HG03280 (cell line): ENCODE measurements at regions not wholly inside any gene's neighbourhood (a gene's known extent, or its start where the extent isn't known, plus 50 kb on each side); places are given as distances from the start of the nearest gene placed in this dataset.
"Not testable (repeated sequence)": the region's sequence is repeated elsewhere in the genome, so short reads cannot be mapped to it uniquely, and the experiment has no call there.

Experiments
- ATAC-seq: cut with Tn5 transposase; IDR thresholded peaks from one replicate; pipeline ENCODE4 v1.9.1; 2021; ENCODE audit warnings: mild to moderate bottlenecking, moderate library complexity; ENCODE audit not compliant: unreplicated experiment

DNA sequence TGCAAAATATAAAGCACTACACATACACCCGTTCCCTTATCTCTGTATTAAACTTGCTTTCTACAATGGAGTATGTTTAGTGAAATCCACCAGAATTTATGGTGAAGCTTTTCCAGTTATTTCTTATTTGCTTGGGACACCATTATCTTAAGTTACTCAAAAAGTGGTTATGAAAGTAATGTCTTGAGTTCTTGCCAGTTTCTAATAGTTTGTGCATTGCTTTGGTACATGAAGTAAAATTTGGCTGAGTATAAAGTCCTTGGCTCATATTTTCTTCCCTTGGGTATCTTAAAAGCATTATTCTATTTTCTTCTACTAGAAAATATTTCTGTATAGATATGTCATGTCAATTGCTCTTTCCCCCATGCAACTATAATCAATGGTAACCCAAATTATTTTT, 85.2 kb downstream of the POLR1F start:
- no peak for ATAC-seq

DNA sequence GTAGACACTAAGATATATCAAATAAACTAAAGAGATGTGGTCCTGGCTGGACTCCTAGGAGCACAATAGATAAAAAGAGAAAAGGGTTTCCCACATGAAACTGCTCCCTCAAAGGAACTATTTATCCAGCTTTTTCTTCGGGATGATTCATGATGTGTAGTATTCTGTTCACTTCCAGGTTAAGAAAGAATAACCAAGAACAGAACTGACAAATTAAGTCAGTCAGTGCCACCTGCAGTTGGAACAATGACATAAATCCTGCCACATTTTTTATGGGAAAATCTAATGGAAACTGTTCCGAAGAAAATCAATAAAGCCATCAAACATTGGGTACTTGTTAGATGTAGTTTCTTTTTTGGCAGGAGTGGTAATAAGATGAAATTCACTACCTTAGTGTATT, 87.1 kb downstream of the POLR1F start:
- ATAC-seq, result no peak

DNA sequence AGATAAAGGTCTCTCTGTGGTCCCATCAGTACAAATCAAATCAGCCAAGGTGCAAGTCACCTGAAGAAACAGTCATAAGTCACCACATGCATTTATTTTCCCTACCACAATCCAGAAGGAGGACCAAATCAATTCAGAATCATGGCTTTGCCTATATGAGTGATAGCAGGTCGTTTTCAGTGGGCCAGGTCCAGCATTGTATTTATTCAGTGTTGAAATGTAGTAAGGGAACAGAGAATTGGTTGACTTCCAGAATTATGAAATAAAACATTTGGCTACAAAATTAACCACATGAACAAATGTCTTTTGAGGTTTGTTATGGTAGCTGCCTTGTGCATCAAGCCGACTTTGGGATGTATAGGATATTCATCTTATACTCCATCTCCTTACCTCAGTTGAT, 88.4 kb downstream of the POLR1F start:
- no peak for ATAC-seq

DNA sequence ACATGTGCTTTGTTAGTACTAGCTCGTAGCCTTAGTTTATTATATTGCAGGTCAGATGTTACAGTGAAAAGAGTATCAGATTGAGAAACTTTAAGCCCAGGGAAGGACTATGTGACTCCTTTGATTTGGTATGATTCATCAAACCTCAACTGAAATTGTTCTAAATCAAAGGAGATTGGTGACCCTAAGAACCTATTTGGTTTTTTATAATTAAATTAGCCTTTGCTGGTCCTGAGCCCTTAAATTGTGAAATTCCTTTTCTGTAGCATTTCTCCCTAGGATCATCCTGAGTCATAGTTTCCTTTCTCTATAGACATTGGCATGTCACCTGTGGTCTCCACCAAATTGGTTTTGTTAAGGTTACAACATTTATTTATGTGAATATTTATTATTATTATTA, 89.7 kb downstream of the POLR1F start:
- ATAC-seq, result no peak

DNA sequence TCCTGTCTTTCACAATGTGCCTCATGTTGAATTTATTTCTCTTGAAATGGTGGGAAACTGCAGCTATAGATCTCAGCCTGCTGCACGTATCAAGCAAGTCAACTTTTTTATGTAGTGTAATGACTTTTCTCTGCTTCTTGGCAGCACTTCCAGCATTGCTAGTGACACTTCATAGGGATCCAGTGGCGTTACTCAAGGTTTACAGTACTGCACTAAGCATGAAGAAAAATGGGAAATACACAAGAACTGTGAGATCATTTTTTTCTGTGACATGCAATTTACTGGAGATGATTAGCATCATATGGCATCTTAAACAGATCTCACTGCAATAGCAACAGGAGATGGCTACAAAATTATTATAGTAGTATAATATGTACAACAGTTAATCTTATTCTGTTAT, 90.9 kb downstream of the POLR1F start:
- no peak for ATAC-seq

DNA sequence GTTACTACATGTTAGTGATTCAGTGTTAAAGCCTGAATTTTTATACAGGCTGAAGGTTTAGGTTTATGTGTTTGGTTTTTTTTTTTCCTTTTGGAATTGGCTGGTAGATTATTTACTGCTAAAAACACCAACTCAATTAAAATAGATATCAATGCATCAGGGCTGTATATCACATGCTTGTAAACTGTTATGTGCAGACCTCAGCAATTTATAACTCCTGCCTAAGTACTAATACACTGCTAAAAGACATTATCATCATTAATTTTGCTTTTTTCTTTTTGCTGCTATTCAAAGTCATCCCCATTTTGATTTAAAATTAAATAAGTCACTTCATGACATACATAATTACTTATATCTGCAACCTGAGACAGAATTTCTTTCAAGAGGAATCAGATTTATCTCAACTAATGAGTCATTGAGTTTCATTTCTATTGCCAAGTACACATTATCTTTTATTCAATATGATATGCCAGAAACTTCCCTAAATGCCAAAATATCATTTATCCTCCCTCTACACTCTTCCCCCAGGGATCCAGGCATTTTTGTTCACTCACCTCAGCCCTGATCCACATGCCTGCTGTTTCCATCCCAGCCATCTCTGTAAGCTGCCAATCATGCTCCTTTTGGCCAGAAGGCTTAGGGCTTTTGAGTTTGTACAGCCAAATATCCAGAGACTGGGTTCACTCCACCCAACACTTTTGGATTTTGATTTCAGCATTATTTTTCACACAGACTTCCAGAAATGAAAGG, 98.5 kb downstream of the POLR1F start:
- ATAC-seq, result no peak

GRCh38 chr7:19589446-19589845, 119.4 kb downstream of the POLR1F start:
- ATAC-seq, result no peak

DNA sequence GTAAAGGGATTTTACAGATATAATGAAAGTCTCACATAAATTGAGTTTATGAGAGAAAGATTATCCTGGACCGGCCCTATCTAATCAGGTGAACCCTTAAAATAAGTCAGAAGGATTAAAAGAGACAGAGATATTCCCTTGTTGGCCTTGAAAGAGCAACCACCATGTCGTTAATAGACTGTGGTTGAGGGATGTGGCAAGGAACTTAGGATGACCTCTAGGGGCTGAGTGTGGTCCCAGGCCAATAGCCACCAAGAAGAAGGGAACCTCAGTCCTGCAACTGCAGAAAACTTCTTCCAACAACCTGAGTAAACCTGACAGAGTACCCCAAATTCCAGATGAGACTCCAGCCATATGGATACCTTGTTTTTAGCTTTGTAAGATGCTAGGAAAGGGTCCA, 121.5 kb downstream of the POLR1F start:
- no peak for ATAC-seq

GRCh38 chr7:19585761-19586160, 123.1 kb downstream of the POLR1F start:
- ATAC-seq, result no peak

- ATAC-seq, result no peak
Measured at GRCh38 chr7:19575909-19576557, 132.8 kb downstream of the POLR1F start.

GRCh38 chr7:19574131-19574530, 134.7 kb downstream of the POLR1F start:
- ATAC-seq, result no peak

GRCh38 chr7:19572566-19572965, 136.3 kb downstream of the POLR1F start:
- ATAC-seq, result no peak

DNA sequence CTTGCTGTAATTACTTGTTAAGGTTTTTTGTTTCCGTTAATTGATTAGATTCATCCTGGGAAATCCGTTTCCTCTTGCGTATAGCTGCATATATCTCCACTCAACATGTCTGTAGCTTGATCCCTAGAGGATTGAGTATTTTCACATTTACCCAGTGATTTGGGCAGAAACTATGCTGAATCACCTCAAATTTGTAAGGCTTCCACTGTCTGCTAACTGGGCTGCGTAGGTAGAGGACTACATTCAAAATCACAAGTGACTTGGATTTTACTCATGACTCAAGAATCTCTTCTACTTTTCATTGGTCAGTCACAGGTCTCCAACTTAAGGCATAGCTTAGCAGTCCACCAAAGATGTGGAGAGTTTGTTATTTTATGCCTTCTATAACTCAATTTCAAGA, 141.8 kb downstream of the POLR1F start:
- no peak for ATAC-seq

- no peak for ATAC-seq
Measured at GRCh38 chr7:19565602-19566001, 143.2 kb downstream of the POLR1F start.

DNA sequence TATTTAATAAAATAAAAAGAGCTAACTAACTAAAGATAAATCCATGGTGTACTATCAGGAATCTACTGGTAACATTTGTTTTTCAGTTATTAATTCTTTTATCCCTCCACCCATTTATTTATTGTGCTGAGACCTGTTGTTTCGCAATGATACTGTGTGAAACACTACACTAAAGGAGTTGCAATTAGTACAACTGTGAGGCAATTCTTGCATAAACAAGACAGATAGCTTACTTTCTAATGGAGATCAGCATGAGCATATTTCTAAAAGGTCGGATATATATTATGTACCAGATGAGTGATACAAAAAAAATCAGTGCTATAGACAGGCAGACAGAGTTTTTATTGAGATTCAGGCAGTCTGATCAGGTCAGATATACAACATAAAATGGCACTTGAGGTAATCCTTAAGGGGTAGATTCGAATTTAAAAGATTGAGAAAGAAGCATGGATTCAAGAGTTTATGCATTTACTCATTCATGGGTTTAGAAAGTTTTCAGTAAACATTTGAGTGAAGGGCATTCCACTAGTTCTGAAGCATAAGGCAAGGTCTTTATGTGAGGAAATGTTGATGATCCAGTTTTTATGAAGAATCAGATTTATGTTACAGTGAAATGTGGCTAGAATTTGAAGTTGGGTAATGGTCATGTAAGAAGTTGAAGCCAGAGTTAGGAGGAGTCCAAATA, 147.6 kb downstream of the POLR1F start:
- ATAC-seq, result no peak

GRCh38 chr7:19560111-19560883, 148.5 kb downstream of the POLR1F start:
- ATAC-seq, result no peak

GRCh38 chr7:19558527-19558926, 150.3 kb downstream of the POLR1F start:
- ATAC-seq, result no peak

DNA sequence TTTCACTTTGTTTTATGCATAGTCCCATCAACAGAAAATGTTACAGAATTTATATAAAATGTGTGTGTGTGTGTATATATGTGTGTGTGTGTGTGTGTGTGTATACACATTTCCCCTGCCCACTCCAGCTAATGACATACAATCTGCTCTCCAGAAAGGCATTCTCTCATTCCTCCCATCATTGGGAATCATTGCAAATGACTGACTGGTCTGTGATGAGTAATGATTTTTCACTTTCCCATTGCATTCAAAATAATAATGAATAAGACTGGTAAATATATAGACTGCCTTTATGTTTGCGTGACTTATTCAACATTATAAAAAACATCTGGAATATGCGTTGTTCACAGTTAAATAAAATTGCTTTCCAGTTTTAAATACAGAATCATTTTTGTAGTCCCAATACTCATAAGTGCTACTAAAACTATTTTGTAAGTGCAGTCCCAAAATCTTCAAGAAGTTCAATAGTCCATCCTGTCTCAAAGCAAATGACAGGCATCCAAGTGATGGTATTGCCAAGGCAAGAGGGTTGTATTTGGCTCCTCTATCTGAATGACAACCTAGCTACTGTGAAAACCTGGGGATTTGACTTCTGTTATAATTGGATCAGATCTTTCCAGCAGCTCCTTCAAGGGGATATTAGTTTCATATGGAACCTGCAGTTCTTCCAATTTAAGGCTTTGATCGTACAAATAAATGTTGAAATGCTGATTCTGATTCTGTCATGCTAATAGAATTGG, 150.9 kb downstream of the POLR1F start:
- no peak for ATAC-seq

GRCh38 chr7:19554581-19554980, 154.3 kb downstream of the POLR1F start:
- no peak for ATAC-seq

GRCh38 chr7:19552576-19552975, 156.3 kb downstream of the POLR1F start:
- ATAC-seq, result no peak

- ATAC-seq, result not testable (repeated sequence)
Measured at GRCh38 chr7:19549246-19549645, 159.6 kb downstream of the POLR1F start.
